Tibial artery (tissue), 4 donors: ENCODE measurements at regions not wholly inside any gene's neighbourhood (a gene's known extent, or its start where the extent isn't known, plus 50 kb on each side); places are given as distances from the start of the nearest gene placed in this dataset.

Experiments used
- DNase-seq, 2 donors: peaks; one replicate each; pipeline ENCODE4 v3.0.0-alpha.2; 2019
- H3K27ac ChIP-seq, 2 donors: fragments of 200-600 bp; sonication (generic) in 1 of 2; 1 replicate in 1 of 2; 2 replicates in 1 of 2; pipeline ENCODE4 v1.5.1; 2018 to 2019; ENCODE audit warnings: mild to moderate bottlenecking in 1 of 2
- H3K27me3 ChIP-seq, 2 donors: fragments of 200-600 bp; sonication (generic) in 1 of 2; one replicate each; pipeline versions ENCODE4 v1.5.1 to v1.6.0; 2016 to 2019
- H3K36me3 ChIP-seq, 3 donors: fragments of 200-600 bp; sonication (generic) in 2 of 3; one replicate each; pipeline ENCODE4 v1.5.1; 2016 to 2019; ENCODE audit warnings: mild to moderate bottlenecking in 2 of 3
- H3K4me1 ChIP-seq, 4 donors: fragments of 200-600 bp; sonication (generic) in 2 of 4; 1 replicate in 3 of 4; 2 replicates in 1 of 4; pipeline ENCODE4 v1.5.1; 2016 to 2019
- H3K4me3 ChIP-seq, 2 donors: fragments of 200-600 bp; sonication (generic) in 1 of 2; 1 replicate in 1 of 2; 2 replicates in 1 of 2; pipeline ENCODE4 v1.5.1; 2018 to 2019; ENCODE audit warnings: mild to moderate bottlenecking in 2 of 2
- H3K9me3 ChIP-seq, 3 donors: fragments of 200-600 bp; sonication (generic) in 1 of 3; one replicate each; pipeline ENCODE4 v1.5.1; 2016 to 2019
- CTCF ChIP-seq, 2 experiments: fragments of 200-600 bp in 1 of 2; fragments of 450-650 bp in 1 of 2; IDR thresholded peaks; one replicate each; pipeline ENCODE4 v1.5.1; 2017 to 2019; ENCODE audit warnings: antibody characterized with exemption in 2 of 2, mild to moderate bottlenecking in 1 of 2, moderate library complexity in 1 of 2
- intact Hi-C: fragments of 100-400 bp; cut with DNase I; formaldehyde crosslinking; loops from one replicate; pipeline ENCODE4 v1.15.0; 2023; ENCODE audit warnings: low total_unique reads

GRCh38 chr5:31137676-31138075, 55.8 kb upstream of the CDH6 start:
- DNase-seq: no peak
- Histone ChIP-seq H3K4me3 (no peak overlapping the region), H3K4me1 (no peaks in the 10 kb centered on the region), H3K27ac (no peak overlapping the region), H3K9me3 (no peaks in the 10 kb centered on the region), H3K36me3 (no peaks in the 10 kb centered on the region), H3K27me3 (no peaks in the 10 kb centered on the region)
- no peak for TF ChIP-seq CTCF (IDR thresholded peaks at IDR 0.05)
- intact Hi-C loops: no loop called here

- no peaks in the 10 kb centered on the region for H3K36me3 ChIP-seq
- H3K27me3 ChIP-seq: no peaks in the 10 kb centered on the region
- H3K4me1 ChIP-seq: no peaks in the 10 kb centered on the region
- no peak overlapping the region for H3K4me3 ChIP-seq
- no peak overlapping the region for H3K27ac ChIP-seq
- TF ChIP-seq CTCF (IDR thresholded peaks at IDR 0.05): no peak
- DNase-seq: no peak
- intact Hi-C loops: no loop called here
- H3K9me3 ChIP-seq: no peaks in the 10 kb centered on the region
These were observed 57.9 kb upstream of the CDH6 start for GRCh38 chr5:31135542-31135941.

GRCh38 chr5:31133488-31133887, 60.0 kb upstream of the CDH6 start:
- TF ChIP-seq CTCF (IDR thresholded peaks at IDR 0.05): no peak
- no peak overlapping the region for H3K27ac ChIP-seq
- intact Hi-C loops: no loop called here
- H3K4me3 ChIP-seq: no peak overlapping the region
- H3K9me3 ChIP-seq: no peaks in the 10 kb centered on the region
- DNase-seq: no peak
- no peaks in the 10 kb centered on the region for H3K27me3 ChIP-seq
- no peaks in the 10 kb centered on the region for H3K36me3 ChIP-seq
- H3K4me1 ChIP-seq: no peaks in the 10 kb centered on the region

GRCh38 chr5:31131381-31131891, 62.0 kb upstream of the CDH6 start:
- H3K4me3 ChIP-seq: no peak overlapping the region
- intact Hi-C loops: no loop called here
- no peak for TF ChIP-seq CTCF (IDR thresholded peaks at IDR 0.05)
- H3K27ac ChIP-seq: no peak overlapping the region
- DNase-seq: no peak
- H3K36me3 ChIP-seq: no peaks in the 10 kb centered on the region
- no peaks in the 10 kb centered on the region for H3K27me3 ChIP-seq
- H3K4me1 ChIP-seq: no peaks in the 10 kb centered on the region
- no peaks in the 10 kb centered on the region for H3K9me3 ChIP-seq

- intact Hi-C loops: no loop called here
- Histone ChIP-seq H3K36me3 (no peaks in the 10 kb centered on the region), H3K27me3 (no peaks in the 10 kb centered on the region), H3K4me3 (no peak overlapping the region), H3K9me3 (no peaks in the 10 kb centered on the region), H3K27ac (no peak overlapping the region), H3K4me1 (no peaks in the 10 kb centered on the region)
- TF ChIP-seq CTCF (IDR thresholded peaks at IDR 0.05): no peak
- DNase-seq: no peak
These were observed 62.8 kb upstream of the CDH6 start for GRCh38 chr5:31130676-31131075.
